CD8-positive, alpha-beta memory T cell (primary cell): ENCODE measurements at regions not wholly inside any gene's neighbourhood (a gene's known extent, or its start where the extent isn't known, plus 50 kb on each side); places are given as distances from the start of the nearest gene placed in this dataset.

Experiments used
- CTCF ChIA-PET: fragments of 350-600 bp; sonication (Branson Sonifier 250); formaldehyde crosslinking; loops from one replicate; lab custom pipeline; 2021; ENCODE audit warnings: antibody characterized with exemption; lab: Charles Lee
- POLR2A ChIA-PET: fragments of 350-600 bp; sonication (Branson Sonifier 250); formaldehyde crosslinking; loops from one replicate; lab custom pipeline; 2021; ENCODE audit warnings: antibody characterized with exemption; lab: Charles Lee
- DNase-seq, 5 donors: peaks; one replicate each; pipeline versions ENCODE4 v3.0.0 to v3.0.0-alpha.2; 2020 to 2022; ENCODE audit warnings: mixed read lengths in 1 of 5
- H3K27ac ChIP-seq: one replicate; pipeline ENCODE4 v1.7.0; 2013; ENCODE audit warnings: low read depth, mild to moderate bottlenecking, low read length, moderate library complexity
- H3K27me3 ChIP-seq: 2 replicates; pipeline ENCODE4 v1.7.0; 2013; ENCODE audit warnings: low read length, mild to moderate bottlenecking; ENCODE audit not compliant: insufficient read depth, poor library complexity, severe bottlenecking
- H3K36me3 ChIP-seq: 2 replicates; pipeline ENCODE4 v1.7.0; 2013; ENCODE audit warnings: mild to moderate bottlenecking, low read length, moderate library complexity; ENCODE audit not compliant: insufficient read depth
- H3K4me1 ChIP-seq: 2 replicates; pipeline ENCODE4 v1.7.0; 2013; ENCODE audit warnings: mild to moderate bottlenecking, low read length, moderate library complexity; ENCODE audit not compliant: insufficient read depth
- H3K4me3 ChIP-seq: 2 replicates; pipeline ENCODE4 v1.7.0; 2013; ENCODE audit warnings: mild to moderate bottlenecking, low read length
- H3K9me3 ChIP-seq: 2 replicates; pipeline ENCODE4 v1.7.0; 2013; ENCODE audit warnings: mild to moderate bottlenecking, low read length
- H3K27ac Mint-ChIP-seq, 8 donors: one replicate each; pipeline ENCODE4 v1.8.0; 2020 to 2021; ENCODE audit warnings: mixed read lengths in 8 of 8, mild to moderate bottlenecking in 6 of 8, inconsistent platforms in 3 of 8, moderate library complexity in 3 of 8
- H3K27me3 Mint-ChIP-seq, 2 donors: one replicate each; pipeline ENCODE4 v1.8.0; 2020 to 2021; ENCODE audit warnings: mixed read lengths in 2 of 2, mild to moderate bottlenecking in 1 of 2, moderate library complexity in 1 of 2
- H3K36me3 Mint-ChIP-seq, 3 donors: one replicate each; pipeline ENCODE4 v1.8.0; 2020 to 2021; ENCODE audit warnings: mixed read lengths in 3 of 3, inconsistent platforms in 1 of 3, mild to moderate bottlenecking in 1 of 3
- H3K4me1 Mint-ChIP-seq, 3 donors: one replicate each; pipeline ENCODE4 v1.8.0; 2020 to 2021; ENCODE audit warnings: mixed read lengths in 3 of 3, inconsistent platforms in 1 of 3, mild to moderate bottlenecking in 1 of 3
- H3K4me3 Mint-ChIP-seq, 7 donors: one replicate each; pipeline ENCODE4 v1.8.0; 2020 to 2021; ENCODE audit warnings: mixed read lengths in 7 of 7, mild to moderate bottlenecking in 6 of 7, moderate library complexity in 4 of 7, inconsistent platforms in 2 of 7
- H3K9me3 Mint-ChIP-seq, 5 donors: one replicate each; pipeline ENCODE4 v1.8.0; 2020 to 2022; ENCODE audit warnings: mixed read lengths in 5 of 5, mild to moderate bottlenecking in 3 of 5, moderate library complexity in 2 of 5, inconsistent platforms in 1 of 5

GRCh38 chr9:90029996-90030395, 425.2 kb downstream of the GADD45G start:
- Mint-ChIP-seq H3K9me3 (peaks cover 0 to 2% (median 0%) of the 10 kb centered on the region in 5 donors), H3K36me3 (no peaks in the 10 kb centered on the region), H3K27ac (no peak overlapping the region), H3K4me1 (no peaks in the 10 kb centered on the region), H3K4me3 (no peak overlapping the region), H3K27me3 (peaks cover 5 to 10% of the 10 kb centered on the region in 2 donors)
- no peaks in the 10 kb centered on the region for H3K4me1 ChIP-seq
- ChIA-PET CTCF (no interaction called here), POLR2A (no interaction called here)
- no peaks in the 10 kb centered on the region for H3K27me3 ChIP-seq
- no peak for DNase-seq
- H3K36me3 ChIP-seq: no peaks in the 10 kb centered on the region
- no peaks in the 10 kb centered on the region for H3K9me3 ChIP-seq
- H3K27ac ChIP-seq: no peak overlapping the region
- no peak overlapping the region for H3K4me3 ChIP-seq

DNA sequence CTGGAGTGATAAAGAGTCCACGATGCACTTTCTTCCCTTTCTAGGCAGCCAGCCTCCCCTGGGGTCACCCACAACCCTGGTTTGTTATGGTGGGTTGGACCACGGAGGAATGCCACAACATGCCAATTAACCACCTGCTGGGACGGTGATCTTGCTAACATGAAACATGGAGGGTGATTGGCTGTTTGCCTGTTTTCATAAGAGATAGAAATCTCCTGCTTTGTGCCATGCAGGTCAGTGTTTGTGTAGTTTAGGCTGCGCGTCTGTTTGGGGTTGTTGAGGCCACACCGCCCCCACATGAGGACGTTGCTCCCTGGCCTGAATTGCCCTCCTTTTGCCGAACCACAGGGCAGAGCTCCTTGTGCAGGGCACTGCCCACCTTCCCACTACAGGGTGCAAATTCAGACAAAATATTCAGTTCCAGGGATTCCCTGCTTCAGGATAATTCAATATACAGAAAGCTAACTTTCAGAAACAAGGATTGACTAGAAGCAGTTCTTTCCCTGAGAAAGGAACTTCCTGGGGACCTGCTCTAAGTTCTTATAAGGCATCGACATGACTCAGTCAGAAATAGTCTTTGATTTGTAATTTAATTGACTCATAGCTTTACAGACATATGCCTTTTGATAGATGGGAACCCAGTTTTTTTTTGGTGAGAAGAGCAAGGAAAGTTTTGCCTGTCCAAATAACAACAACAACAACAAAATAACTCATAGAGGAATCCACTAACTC, 427.6 kb downstream of the GADD45G start:
- Histone ChIP-seq H3K27ac (no peak overlapping the region), H3K4me3 (no peak overlapping the region), H3K36me3 (no peaks in the 10 kb centered on the region), H3K27me3 (no peaks in the 10 kb centered on the region), H3K4me1 (no peaks in the 10 kb centered on the region), H3K9me3 (no peaks in the 10 kb centered on the region)
- CTCF ChIA-PET: no interaction called here
- no peak for DNase-seq
- POLR2A ChIA-PET: no interaction called here
- no peak overlapping the region for H3K27ac Mint-ChIP-seq
- peaks cover 0 to 7% of the 10 kb centered on the region in 2 donors for H3K27me3 Mint-ChIP-seq
- H3K4me3 Mint-ChIP-seq: no peak overlapping the region
- no peaks in the 10 kb centered on the region for H3K4me1 Mint-ChIP-seq
- no peaks in the 10 kb centered on the region for H3K36me3 Mint-ChIP-seq
- H3K9me3 Mint-ChIP-seq: no peaks in the 10 kb centered on the region

DNA sequence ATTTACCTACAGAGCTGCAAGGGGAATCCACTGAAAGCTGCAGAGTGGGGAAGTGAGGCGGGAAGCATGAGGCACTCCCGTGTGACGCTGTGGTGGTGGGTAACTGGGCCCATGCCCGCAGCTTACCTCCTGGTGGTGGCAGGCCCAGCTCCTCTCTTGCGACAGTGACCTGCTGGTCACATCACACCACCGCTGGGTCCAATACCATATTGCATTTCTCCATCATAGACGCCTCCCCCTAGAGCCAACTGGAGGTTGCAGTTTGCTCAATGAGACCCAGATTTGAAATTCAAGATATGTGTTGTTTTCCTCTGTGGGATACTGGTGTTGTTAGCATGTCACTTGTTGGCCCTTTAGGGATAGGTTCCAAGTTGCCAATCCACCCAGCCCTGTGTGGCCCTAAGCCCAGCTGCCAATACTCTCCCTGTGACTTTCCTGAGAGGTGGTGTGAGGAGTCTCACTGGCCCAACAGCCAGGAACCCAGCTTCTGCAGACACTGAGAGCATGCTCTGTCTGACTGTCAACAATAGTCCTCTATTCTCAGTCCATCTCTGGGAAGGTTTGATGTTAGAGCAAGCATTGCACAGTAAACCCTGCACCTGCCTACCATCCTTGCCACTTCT, 428.3 kb downstream of the GADD45G start:
- Histone ChIP-seq H3K27me3 (no peaks in the 10 kb centered on the region), H3K9me3 (no peaks in the 10 kb centered on the region), H3K27ac (no peak overlapping the region), H3K4me3 (no peak overlapping the region), H3K36me3 (no peaks in the 10 kb centered on the region), H3K4me1 (no peaks in the 10 kb centered on the region)
- Mint-ChIP-seq H3K4me1 (no peaks in the 10 kb centered on the region), H3K27me3 (peaks cover 0 to 7% of the 10 kb centered on the region in 2 donors), H3K36me3 (no peaks in the 10 kb centered on the region), H3K9me3 (no peaks in the 10 kb centered on the region), H3K27ac (no peak overlapping the region), H3K4me3 (no peak overlapping the region)
- DNase-seq: no peak
- CTCF ChIA-PET: no interaction called here
- POLR2A ChIA-PET: no interaction called here

DNA sequence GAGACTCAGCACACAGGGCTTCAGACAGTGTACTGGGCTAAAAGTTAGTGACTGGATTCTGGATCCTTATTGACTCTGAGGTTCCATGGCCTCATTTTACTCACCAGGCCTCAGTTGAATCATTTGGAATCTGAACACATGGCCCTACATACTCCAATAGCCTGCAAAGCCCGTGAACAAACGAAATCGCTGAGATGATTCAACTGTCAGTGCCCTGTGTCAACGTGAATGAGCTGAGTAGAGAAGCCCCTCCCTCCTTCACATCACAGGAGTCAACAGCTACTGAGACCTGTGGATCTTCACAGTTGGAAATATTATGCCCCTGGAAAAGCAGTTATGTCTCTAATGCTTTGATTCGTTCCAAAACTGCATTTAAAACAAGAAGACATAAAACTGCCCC, 429.3 kb downstream of the GADD45G start:
- ChIA-PET CTCF (no interaction called here), POLR2A (no interaction called here)
- Mint-ChIP-seq H3K4me3 (no peak overlapping the region), H3K27ac (no peak overlapping the region), H3K27me3 (peaks cover 0 to 7% of the 10 kb centered on the region in 2 donors), H3K36me3 (no peaks in the 10 kb centered on the region), H3K9me3 (no peaks in the 10 kb centered on the region), H3K4me1 (no peaks in the 10 kb centered on the region)
- no peaks in the 10 kb centered on the region for H3K27me3 ChIP-seq
- no peaks in the 10 kb centered on the region for H3K36me3 ChIP-seq
- no peak overlapping the region for H3K27ac ChIP-seq
- H3K4me1 ChIP-seq: no peaks in the 10 kb centered on the region
- DNase-seq: no peak
- H3K4me3 ChIP-seq: no peak overlapping the region
- no peaks in the 10 kb centered on the region for H3K9me3 ChIP-seq

- DNase-seq: no peak
- H3K27me3 ChIP-seq: no peaks in the 10 kb centered on the region
- H3K4me3 ChIP-seq: no peak overlapping the region
- H3K4me1 ChIP-seq: no peaks in the 10 kb centered on the region
- H3K27ac Mint-ChIP-seq: no peak overlapping the region
- H3K9me3 Mint-ChIP-seq: no peaks in the 10 kb centered on the region
- H3K36me3 Mint-ChIP-seq: no peaks in the 10 kb centered on the region
- CTCF ChIA-PET: no interaction called here
- H3K36me3 ChIP-seq: no peaks in the 10 kb centered on the region
- H3K27me3 Mint-ChIP-seq: peaks cover 2 to 9% of the 10 kb centered on the region in 2 donors
- no peaks in the 10 kb centered on the region for H3K4me1 Mint-ChIP-seq
- H3K4me3 Mint-ChIP-seq: no peak overlapping the region
- POLR2A ChIA-PET: no interaction called here
- H3K27ac ChIP-seq: no peak overlapping the region
- H3K9me3 ChIP-seq: no peaks in the 10 kb centered on the region
Measured at GRCh38 chr9:90035471-90035870, 430.7 kb downstream of the GADD45G start.

- no peak overlapping the region for H3K4me3 ChIP-seq
- Mint-ChIP-seq H3K36me3 (no peaks in the 10 kb centered on the region), H3K9me3 (no peaks in the 10 kb centered on the region), H3K27ac (no peak overlapping the region), H3K27me3 (peaks cover 3 to 8% of the 10 kb centered on the region in 2 donors), H3K4me1 (no peaks in the 10 kb centered on the region), H3K4me3 (no peak overlapping the region)
- no peak for DNase-seq
- no peaks in the 10 kb centered on the region for H3K4me1 ChIP-seq
- H3K36me3 ChIP-seq: no peaks in the 10 kb centered on the region
- CTCF ChIA-PET: no interaction called here
- POLR2A ChIA-PET: no interaction called here
- H3K9me3 ChIP-seq: no peaks in the 10 kb centered on the region
- no peaks in the 10 kb centered on the region for H3K27me3 ChIP-seq
- H3K27ac ChIP-seq: no peak overlapping the region
Measured at GRCh38 chr9:90037146-90037797, 432.5 kb downstream of the GADD45G start.

DNA sequence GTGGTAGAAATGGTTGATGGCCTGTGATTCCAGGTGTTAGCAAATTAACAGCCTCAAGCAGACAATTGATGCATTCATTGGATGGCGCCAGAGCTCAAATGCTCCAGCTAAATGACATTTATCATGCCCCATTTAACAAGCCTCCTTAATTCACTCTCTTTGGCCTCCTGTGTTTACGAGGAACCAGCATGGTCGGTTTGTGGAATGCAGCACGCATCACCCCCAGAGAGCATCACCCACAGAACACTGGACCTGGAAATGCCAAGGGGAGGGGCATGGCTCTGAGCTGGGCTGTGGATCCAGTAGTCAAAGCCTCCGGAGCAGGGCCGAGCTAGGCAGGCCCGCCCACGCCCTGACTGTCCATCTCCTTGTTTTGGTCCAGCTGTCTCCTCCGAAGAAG, 434.0 kb downstream of the GADD45G start:
- no peaks in the 10 kb centered on the region for H3K36me3 Mint-ChIP-seq
- no peak overlapping the region for H3K27ac Mint-ChIP-seq
- H3K9me3 Mint-ChIP-seq: no peaks in the 10 kb centered on the region
- Histone ChIP-seq H3K36me3 (no peaks in the 10 kb centered on the region), H3K9me3 (no peaks in the 10 kb centered on the region), H3K27ac (no peak overlapping the region), H3K4me1 (no peaks in the 10 kb centered on the region), H3K27me3 (no peaks in the 10 kb centered on the region), H3K4me3 (no peak overlapping the region)
- ChIA-PET CTCF (no interaction called here), POLR2A (no interaction called here)
- DNase-seq: no peak
- peaks cover 3 to 7% of the 10 kb centered on the region in 2 donors for H3K27me3 Mint-ChIP-seq
- H3K4me3 Mint-ChIP-seq: no peak overlapping the region
- H3K4me1 Mint-ChIP-seq: no peaks in the 10 kb centered on the region

- H3K27ac Mint-ChIP-seq: no peak overlapping the region
- CTCF ChIA-PET: no interaction called here
Measured at GRCh38 chr9:90044263-90044662, 439.5 kb downstream of the GADD45G start.

More at GRCh38 chr9:90044263-90044662, 439.5 kb downstream of the GADD45G start:
- no peaks in the 10 kb centered on the region for H3K36me3 ChIP-seq
- H3K9me3 Mint-ChIP-seq: peaks cover 0 to 5% (median 4%) of the 10 kb centered on the region in 5 donors
- no peak overlapping the region for H3K4me3 Mint-ChIP-seq
- POLR2A ChIA-PET: no interaction called here
- DNase-seq: no peak
- H3K4me1 ChIP-seq: no peaks in the 10 kb centered on the region
- no peaks in the 10 kb centered on the region for H3K9me3 ChIP-seq
- H3K27ac ChIP-seq: no peak overlapping the region
- H3K27me3 Mint-ChIP-seq: peaks cover 5 to 10% of the 10 kb centered on the region in 2 donors
- no peak overlapping the region for H3K4me3 ChIP-seq
- peaks cover 0 to 2% (median 0%) of the 10 kb centered on the region in 3 donors for H3K36me3 Mint-ChIP-seq
- H3K27me3 ChIP-seq: no peaks in the 10 kb centered on the region
- H3K4me1 Mint-ChIP-seq: no peaks in the 10 kb centered on the region
